IMR-90 (cell line): ENCODE measurements at regions not wholly inside any gene's neighbourhood (a gene's known extent, or its start where the extent isn't known, plus 50 kb on each side); places are given as distances from the start of the nearest gene placed in this dataset.

Experiments
- ATAC-seq: fragments of 200-7000 bp; cut with Tn5 transposase; 2 replicates; pipeline ENCODE4 v1.9.1; 2020; ENCODE audit warnings: low read depth, mild to moderate bottlenecking, moderate library complexity
- BruUV-seq: library from RNA; stranded (reverse); fragments of 400-500 nt; replicated peaks from 2 replicates; lab custom pipeline; 2021; lab: Mats Ljungman, UMichigan
- CTCF ChIA-PET: fragments of 300-600 bp; formaldehyde crosslinking; extraction: SDS; loops from one replicate; lab custom pipeline; 2021; ENCODE audit warnings: antibody characterized with exemption; lab: Yijun Ruan, JAX
- POLR2A ChIA-PET: fragments of 300-600 bp; sonication (Branson Sonifier 250); formaldehyde crosslinking; loops from one replicate; lab custom pipeline; 2022; ENCODE audit warnings: antibody characterized with exemption; ENCODE audit not compliant: unreplicated experiment; lab: Charles Lee
- DNase-seq: peaks from one replicate; pipeline ENCODE4 v3.0.0; 2013
- H2AFZ ChIP-seq: replicated peaks from 2 replicates; pipeline ENCODE3; 2013; ENCODE audit warnings: low read length, mild to moderate bottlenecking; ENCODE audit not compliant: poor library complexity
- H2AK5ac ChIP-seq: 2 replicates; pipeline ENCODE4 v1.6.1; 2013; ENCODE audit warnings: low read depth, low read length, inconsistent platforms
- H2AK9ac ChIP-seq: replicated peaks from 2 replicates; pipeline ENCODE3; 2013; ENCODE audit warnings: mild to moderate bottlenecking, low read depth, low read length, moderate library complexity; ENCODE audit not compliant: poor library complexity
- H2BK120ac ChIP-seq: 2 replicates; pipeline ENCODE4 v1.6.1; 2013; ENCODE audit warnings: low read depth, low read length, inconsistent platforms
- H2BK15ac ChIP-seq: 3 replicates; pipeline ENCODE4 v1.6.1; 2013; ENCODE audit warnings: low read depth, low read length, inconsistent platforms
- H2BK20ac ChIP-seq: 2 replicates; pipeline ENCODE4 v1.6.1; 2013; ENCODE audit warnings: low read depth, mild to moderate bottlenecking, inconsistent platforms, low read length, moderate library complexity
- H2BK5ac ChIP-seq: 2 replicates; pipeline ENCODE4 v1.6.1; 2013; ENCODE audit warnings: mild to moderate bottlenecking, low read depth, low read length, inconsistent platforms; ENCODE audit not compliant: poor library complexity, severe bottlenecking
- H3K14ac ChIP-seq: replicated peaks from 2 replicates; pipeline ENCODE4 v1.6.1; 2013; ENCODE audit warnings: low read depth, low read length, inconsistent platforms
- H3K18ac ChIP-seq: 2 replicates; pipeline ENCODE4 v1.6.1; 2013; ENCODE audit warnings: low read depth, low read length, control low read depth
- H3K23ac ChIP-seq: 2 replicates; pipeline ENCODE4 v1.6.1; 2013; ENCODE audit warnings: low read depth, low read length, inconsistent platforms
- H3K27ac ChIP-seq: 2 replicates; pipeline ENCODE4 v1.5.1; 2013; ENCODE audit warnings: mild to moderate bottlenecking, control low read depth, low read length; ENCODE audit not compliant: insufficient read depth
- H3K27me3 ChIP-seq: 2 replicates; pipeline ENCODE4 v1.6.1; 2013; ENCODE audit warnings: low read length; ENCODE audit not compliant: control insufficient read depth, insufficient read depth
- H3K36me3 ChIP-seq: 2 replicates; pipeline ENCODE4 v1.6.1; 2013; ENCODE audit warnings: low read length, mixed read lengths; ENCODE audit not compliant: control insufficient read depth, insufficient read depth
- H3K4ac ChIP-seq: 2 replicates; pipeline ENCODE4 v1.6.1; 2013; ENCODE audit warnings: low read depth, low read length, inconsistent platforms
- H3K4me1 ChIP-seq: 2 replicates; pipeline ENCODE4 v1.6.1; 2013; ENCODE audit warnings: low read length, mixed read lengths; ENCODE audit not compliant: control insufficient read depth, insufficient read depth
- H3K4me2 ChIP-seq: 2 replicates; pipeline ENCODE4 v1.6.1; 2013; ENCODE audit warnings: low read depth, mild to moderate bottlenecking, control low read depth, low read length, moderate library complexity
- H3K4me3 ChIP-seq: 2 replicates; pipeline ENCODE4 v1.5.1; 2013; ENCODE audit warnings: low read depth, mild to moderate bottlenecking, control low read depth, low read length, moderate library complexity; ENCODE audit not compliant: insufficient read depth
- H3K56ac ChIP-seq: 2 replicates; pipeline ENCODE4 v1.6.1; 2013; ENCODE audit warnings: low read length, inconsistent platforms; ENCODE audit not compliant: insufficient read depth; ENCODE audit errors: extremely low read depth
- H3K79me1 ChIP-seq, 2 experiments: 2 replicates each; pipeline ENCODE4 v1.6.1; 2013; ENCODE audit warnings: low read length in 2 of 2, inconsistent platforms in 1 of 2, low read depth in 1 of 2
- H3K9ac ChIP-seq: 2 replicates; pipeline ENCODE4 v1.6.1; 2013; ENCODE audit warnings: low read depth, low read length, control low read depth
- H3K9me1 ChIP-seq: 2 replicates; pipeline ENCODE4 v1.6.1; 2013; ENCODE audit warnings: low read length, inconsistent platforms; ENCODE audit not compliant: insufficient read depth
- H3K9me3 ChIP-seq: 2 replicates; pipeline ENCODE4 v1.6.1; 2013; ENCODE audit warnings: low read length; ENCODE audit not compliant: control insufficient read depth, insufficient read depth
- H4K20me1 ChIP-seq: 2 replicates; pipeline ENCODE4 v1.6.1; 2013; ENCODE audit warnings: low read length, inconsistent platforms; ENCODE audit not compliant: insufficient read depth
- H4K5ac ChIP-seq: 2 replicates; pipeline ENCODE4 v1.6.1; 2013; ENCODE audit warnings: mild to moderate bottlenecking, low read depth, low read length, control low read depth
- H4K8ac ChIP-seq, 2 experiments: 2 replicates each; pipeline ENCODE4 v1.6.1; 2013; ENCODE audit warnings: low read depth in 2 of 2, low read length in 2 of 2, control low read depth in 1 of 2, inconsistent platforms in 1 of 2
- H4K91ac ChIP-seq: 2 replicates; pipeline ENCODE4 v1.6.1; 2013; ENCODE audit warnings: low read depth, low read length, inconsistent platforms; ENCODE audit not compliant: insufficient read depth
- BHLHE40 ChIP-seq: fragments of 150-350 bp; IDR thresholded peaks from 2 replicates; pipeline ENCODE4 v1.6.1; 2016; ENCODE audit warnings: mild to moderate bottlenecking, low read depth, low read length
- CEBPB ChIP-seq: IDR thresholded peaks from 2 replicates; pipeline ENCODE4 v1.6.1; 2012; ENCODE audit warnings: low read depth, low read length, improper control_type of control experiment
- CHD1 ChIP-seq: IDR thresholded peaks from 2 replicates; pipeline ENCODE4 v1.6.1; 2012; ENCODE audit warnings: low read depth, low read length, improper control_type of control experiment
- CTCF ChIP-seq: conservative IDR thresholded peaks from 2 replicates; pipeline ENCODE4 v1.5.1; 2012; ENCODE audit warnings: mild to moderate bottlenecking, low read depth, low read length, improper control_type of control experiment
- FOS ChIP-seq: fragments of 150-350 bp; IDR thresholded peaks from 2 replicates; pipeline ENCODE4 v1.6.1; 2016; ENCODE audit warnings: low read depth, low read length
- MAFK ChIP-seq: IDR thresholded peaks from 2 replicates; pipeline ENCODE4 v1.6.1; 2012; ENCODE audit warnings: low read depth, low read length, improper control_type of control experiment
- MAZ ChIP-seq: IDR thresholded peaks from 2 replicates; pipeline ENCODE4 v1.6.1; 2012; ENCODE audit warnings: low read depth, mild to moderate bottlenecking, low read length, improper control_type of control experiment, moderate library complexity, borderline replicate concordance
- MXI1 ChIP-seq: IDR thresholded peaks from 2 replicates; pipeline ENCODE4 v1.6.1; 2012; ENCODE audit warnings: low read depth, mild to moderate bottlenecking, low read length, moderate library complexity, borderline replicate concordance
- NFE2L2 ChIP-seq: fragments of 150-350 bp; IDR thresholded peaks from 2 replicates; pipeline ENCODE4 v1.6.1; 2016; ENCODE audit warnings: low read depth, mild to moderate bottlenecking, low read length
- POLR2A ChIP-seq: IDR thresholded peaks from 2 replicates; pipeline ENCODE4 v1.6.1; 2012; ENCODE audit warnings: mild to moderate bottlenecking, low read depth, low read length
- RAD21 ChIP-seq: IDR thresholded peaks from 2 replicates; pipeline ENCODE4 v1.6.1; 2012; ENCODE audit warnings: low read length, improper control_type of control experiment
- RCOR1 ChIP-seq: IDR thresholded peaks from 2 replicates; pipeline ENCODE4 v1.6.1; 2012; ENCODE audit warnings: mild to moderate bottlenecking, low read length, improper control_type of control experiment; ENCODE audit not compliant: insufficient replicate concordance
- RFX5 ChIP-seq: IDR thresholded peaks from 2 replicates; pipeline ENCODE4 v1.8.0; 2012; ENCODE audit warnings: low read depth, mild to moderate bottlenecking, low read length, moderate library complexity
- SMC3 ChIP-seq: fragments of 150-350 bp; IDR thresholded peaks from 2 replicates; pipeline ENCODE4 v1.6.1; 2016; ENCODE audit warnings: low read depth, mild to moderate bottlenecking, antibody characterized with exemption, low read length, moderate library complexity
- WGBS, 2 experiments: methylation state at CpG; one replicate each; pipeline versions ENCODE4 v1.1.5 to v1.1.7; 2013; ENCODE audit warnings: missing lambda C conversion rate in 2 of 2; ENCODE audit not compliant: insufficient read length in 1 of 2; ENCODE audit errors: extremely low coverage in 2 of 2; 5-methylcytosine and 5-hydroxymethylcytosine counted together
- dilution Hi-C: fragments of 300-500 bp; cut with HindIII; formaldehyde crosslinking; loops from one replicate; pipeline ENCODE4 v1.14.3; 2018; ENCODE audit warnings: low sequenced_read_pairs; ENCODE audit not compliant: unreplicated experiment
- in situ Hi-C: fragments of 300-500 bp; cut with MboI; formaldehyde crosslinking; loops from 3 replicates; pipeline ENCODE4 v1.14.3; 2019; ENCODE audit warnings: low sequenced_read_pairs, inconsistent platforms, mixed read lengths
- intact Hi-C: fragments of 100-400 bp; cut with micrococcal nuclease; formaldehyde crosslinking; loops from 2 replicates; pipeline ENCODE4 v1.10.0; 2022
- TF ChIP-seq, protein P1 (sequence below): fragments of 150-350 bp; IDR thresholded peaks from 2 replicates; pipeline ENCODE4 v1.6.1; 2016; ENCODE audit warnings: low read depth, mild to moderate bottlenecking, low read length, moderate library complexity, borderline replicate concordance
- TF ChIP-seq, protein P2 (sequence below): fragments of 150-350 bp; IDR thresholded peaks from 2 replicates; pipeline ENCODE4 v1.6.1; 2017; ENCODE audit warnings: mild to moderate bottlenecking, antibody characterized with exemption, low read length, low read depth

DNA sequence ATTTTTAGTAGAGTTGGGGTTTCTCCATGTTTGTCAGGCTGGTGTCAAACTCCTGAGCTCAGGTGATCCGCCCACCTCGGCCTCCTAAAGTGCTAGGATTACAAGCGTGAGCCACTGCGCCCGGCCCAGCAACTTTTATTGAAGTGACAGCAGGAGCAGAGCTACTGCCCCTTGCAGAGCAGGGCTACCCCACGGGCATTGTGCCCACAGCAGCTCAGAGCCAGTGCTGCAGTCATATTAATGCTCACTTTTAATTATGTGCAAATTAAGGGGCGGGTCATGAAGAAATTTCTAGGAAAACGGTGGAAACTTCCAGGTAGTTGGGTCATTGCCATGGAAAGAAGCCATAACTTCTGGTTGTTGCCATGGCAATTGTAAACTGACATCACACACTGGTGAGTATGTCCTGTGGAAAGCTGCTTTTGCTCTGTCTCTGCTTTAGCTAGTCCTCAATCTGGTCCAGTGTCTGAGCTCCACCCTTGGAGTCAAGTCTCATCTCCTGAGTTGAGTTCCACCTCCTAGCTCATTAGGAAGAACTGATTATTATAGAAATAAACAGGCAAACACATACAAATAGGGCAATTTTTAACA, 127.3 kb upstream of the ADGRL4 start:
- no peak overlapping the region for H2AK9ac ChIP-seq
- H4K91ac ChIP-seq = no peak overlapping the region
- no peak overlapping the region for H2BK120ac ChIP-seq
- ChIA-PET POLR2A (no interaction called here), CTCF (no interaction called here)
- no peak overlapping the region for H3K4me3 ChIP-seq
- no peak overlapping the region for H3K4me2 ChIP-seq
- H4K8ac ChIP-seq = no peak overlapping the region
- H4K20me1 ChIP-seq = no peaks in the 10 kb centered on the region
- H3K4ac ChIP-seq = no peak overlapping the region
- TF ChIP-seq MXI1 = no peak
- TF ChIP-seq RAD21 = no peak
- TF ChIP-seq RCOR1 = no peak
- no peak for TF ChIP-seq CEBPB
- TF ChIP-seq, protein P1, sequence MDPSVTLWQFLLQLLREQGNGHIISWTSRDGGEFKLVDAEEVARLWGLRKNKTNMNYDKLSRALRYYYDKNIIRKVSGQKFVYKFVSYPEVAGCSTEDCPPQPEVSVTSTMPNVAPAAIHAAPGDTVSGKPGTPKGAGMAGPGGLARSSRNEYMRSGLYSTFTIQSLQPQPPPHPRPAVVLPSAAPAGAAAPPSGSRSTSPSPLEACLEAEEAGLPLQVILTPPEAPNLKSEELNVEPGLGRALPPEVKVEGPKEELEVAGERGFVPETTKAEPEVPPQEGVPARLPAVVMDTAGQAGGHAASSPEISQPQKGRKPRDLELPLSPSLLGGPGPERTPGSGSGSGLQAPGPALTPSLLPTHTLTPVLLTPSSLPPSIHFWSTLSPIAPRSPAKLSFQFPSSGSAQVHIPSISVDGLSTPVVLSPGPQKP = no peak
- no peak for TF ChIP-seq MAFK
- TF ChIP-seq BHLHE40 = no peak
- TF ChIP-seq CHD1 = no peak
- TF ChIP-seq RFX5 = no peak
- TF ChIP-seq, protein P2, sequence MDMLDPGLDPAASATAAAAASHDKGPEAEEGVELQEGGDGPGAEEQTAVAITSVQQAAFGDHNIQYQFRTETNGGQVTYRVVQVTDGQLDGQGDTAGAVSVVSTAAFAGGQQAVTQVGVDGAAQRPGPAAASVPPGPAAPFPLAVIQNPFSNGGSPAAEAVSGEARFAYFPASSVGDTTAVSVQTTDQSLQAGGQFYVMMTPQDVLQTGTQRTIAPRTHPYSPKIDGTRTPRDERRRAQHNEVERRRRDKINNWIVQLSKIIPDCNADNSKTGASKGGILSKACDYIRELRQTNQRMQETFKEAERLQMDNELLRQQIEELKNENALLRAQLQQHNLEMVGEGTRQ = no peak
- TF ChIP-seq MAZ = no peak
- no peak for TF ChIP-seq POLR2A
- no peak for TF ChIP-seq NFE2L2
- no peak for TF ChIP-seq CTCF
- TF ChIP-seq FOS = no peak
- TF ChIP-seq SMC3 = no peak
- H3K27me3 ChIP-seq = no peaks in the 10 kb centered on the region
- H2BK5ac ChIP-seq = no peak overlapping the region
- intact Hi-C loops = no loop called here
- H3K18ac ChIP-seq = no peak overlapping the region
- no peak overlapping the region for H2BK20ac ChIP-seq
- no peak overlapping the region for H2AK5ac ChIP-seq
- no peaks in the 10 kb centered on the region for H3K4me1 ChIP-seq
- H4K5ac ChIP-seq = no peak overlapping the region
- H2BK15ac ChIP-seq = no peak overlapping the region
- H3K9ac ChIP-seq = no peak overlapping the region
- no peaks in the 10 kb centered on the region for H3K9me1 ChIP-seq
- H3K9me3 ChIP-seq = no peaks in the 10 kb centered on the region
- no peaks in the 10 kb centered on the region for H3K36me3 ChIP-seq
- no TSS peak for BruUV-seq
- no peaks in the 10 kb centered on the region for H3K79me1 ChIP-seq
- no peak overlapping the region for H3K27ac ChIP-seq
- no peak overlapping the region for H3K23ac ChIP-seq
- H2AFZ ChIP-seq = no peak overlapping the region
- no peak for ATAC-seq
- DNase-seq = no peak
- no peak overlapping the region for H3K14ac ChIP-seq
- in situ Hi-C loops = no loop called here
- H3K56ac ChIP-seq = no peak overlapping the region
- dilution Hi-C loops = no loop called here
- 80% methylated on average over 1 of the region's 8 CpGs; no CpG with 5 or more reads in 1 of the 2 experiments for WGBS, 2 experiments
